Endothelial cell of umbilical vein (primary cell): ENCODE measurements at regions not wholly inside any gene's neighbourhood (a gene's known extent, or its start where the extent isn't known, plus 50 kb on each side); places are given as distances from the start of the nearest gene placed in this dataset.

ENCODE experiments used
- BruUV-seq: library from RNA; stranded (reverse); fragments of 400-500 nt; replicated peaks from 2 replicates; lab custom pipeline; 2021; lab: Mats Ljungman, UMichigan
- CTCF ChIA-PET: fragments of 300-600, 350-600 bp; sonication (Branson Sonifier 250); formaldehyde crosslinking; loops from one replicate; lab custom pipeline; 2021; ENCODE audit warnings: antibody characterized with exemption, inconsistent platforms; lab: Charles Lee
- POLR2A ChIA-PET: fragments of 300-600, 350-600 bp; sonication (Branson Sonifier 250); formaldehyde crosslinking; loops from one replicate; lab custom pipeline; 2021; ENCODE audit warnings: antibody characterized with exemption, inconsistent platforms; lab: Charles Lee
- DNase-seq: peaks from one replicate; pipeline ENCODE4 v3.0.0-alpha.2; 2011; ENCODE audit warnings: low read depth, low spot score
- FAIRE-seq: peaks from 2 replicates; lab custom pipeline; 2011; peaks lifted over from hg19 to GRCh38; lab: Jason Lieb, UNC
- H2AFZ ChIP-seq: 2 replicates; pipeline ENCODE4 v1.6.0; 2012; ENCODE audit warnings: low read depth, low read length, control low read depth, inconsistent platforms
- H3K27ac ChIP-seq: 2 replicates; pipeline ENCODE4 v1.5.1; 2011; ENCODE audit warnings: low read depth, mild to moderate bottlenecking, control low read depth, low read length, moderate library complexity; ENCODE audit not compliant: insufficient read depth
- H3K27me3 ChIP-seq, 2 experiments: 2 replicates each; pipeline versions ENCODE4 v1.6.0 to v1.6.1; 2011; ENCODE audit warnings: low read length in 2 of 2, mixed read lengths in 1 of 2; ENCODE audit not compliant: control insufficient read depth in 2 of 2, insufficient read depth in 2 of 2
- H3K36me3 ChIP-seq, 2 experiments: 2 replicates in 1 of 2; 3 replicates in 1 of 2; pipeline ENCODE4 v1.5.1; 2011; ENCODE audit warnings: low read length in 2 of 2, mild to moderate bottlenecking in 1 of 2, moderate library complexity in 1 of 2; ENCODE audit not compliant: control insufficient read depth in 2 of 2, insufficient read depth in 2 of 2; ENCODE audit errors: extremely low read depth in 1 of 2
- H3K4me1 ChIP-seq: 3 replicates; pipeline ENCODE4 v1.5.1; 2011; ENCODE audit warnings: mild to moderate bottlenecking, low read length; ENCODE audit not compliant: control insufficient read depth, insufficient read depth; ENCODE audit errors: extremely low read depth
- H3K4me2 ChIP-seq: 2 replicates; pipeline ENCODE4 v1.6.1; 2011; ENCODE audit warnings: low read length, control low read depth, mixed read lengths; ENCODE audit not compliant: insufficient read depth
- H3K4me3 ChIP-seq, 3 experiments: fragments of 200-600 bp in 1 of 3; sonication (generic), shearing (Covaris generic) in 1 of 3; replicated peaks in 1 of 3; 2 replicates each; pipeline ENCODE4 v1.5.1; 2011 to 2016; ENCODE audit warnings: control low read depth in 3 of 3, low read length in 3 of 3, mild to moderate bottlenecking in 2 of 3, inconsistent platforms in 1 of 3, low read depth in 1 of 3, moderate library complexity in 1 of 3; ENCODE audit not compliant: insufficient read depth in 1 of 3
- H3K79me2 ChIP-seq: 2 replicates; pipeline ENCODE4 v1.6.0; 2012; ENCODE audit warnings: low read length, inconsistent platforms; ENCODE audit not compliant: control insufficient read depth, insufficient read depth
- H3K9ac ChIP-seq: replicated peaks from 2 replicates; pipeline ENCODE3; 2011; ENCODE audit warnings: low read length, control low read depth; ENCODE audit not compliant: insufficient read depth; ENCODE audit errors: extremely low read depth
- H3K9me1 ChIP-seq: replicated peaks from 3 replicates; pipeline ENCODE4 v1.6.0; 2011; ENCODE audit warnings: mild to moderate bottlenecking, low read length; ENCODE audit not compliant: control insufficient read depth, insufficient read depth; ENCODE audit errors: extremely low read depth
- H3K9me3 ChIP-seq: replicated peaks from 2 replicates; pipeline ENCODE4 v1.5.1; 2012; ENCODE audit warnings: low read length, inconsistent platforms; ENCODE audit not compliant: control insufficient read depth, insufficient read depth
- H4K20me1 ChIP-seq: replicated peaks from 2 replicates; pipeline ENCODE3; 2011; ENCODE audit warnings: mild to moderate bottlenecking, low read length; ENCODE audit not compliant: control insufficient read depth, insufficient read depth; ENCODE audit errors: extremely low read depth
- EZH2 ChIP-seq: IDR thresholded peaks from 2 replicates; pipeline ENCODE4 v1.6.1; 2012; ENCODE audit warnings: borderline replicate concordance, low read depth, mild to moderate bottlenecking, moderate library complexity, low read length, inconsistent platforms; ENCODE audit not compliant: severe bottlenecking
- FOS ChIP-seq: IDR thresholded peaks from 2 replicates; pipeline ENCODE4 v1.6.1; 2011; ENCODE audit warnings: mild to moderate bottlenecking, low read length, moderate library complexity, borderline replicate concordance; ENCODE audit not compliant: insufficient read depth
- GATA2 ChIP-seq: IDR thresholded peaks from 2 replicates; pipeline ENCODE4 v1.7.0; 2011; ENCODE audit warnings: low read depth, mild to moderate bottlenecking, moderate library complexity, mixed read lengths, low read length; ENCODE audit not compliant: insufficient read length, insufficient read depth
- JUN ChIP-seq: IDR thresholded peaks from 2 replicates; pipeline ENCODE4 v1.6.1; 2011; ENCODE audit warnings: borderline replicate concordance, low read depth; ENCODE audit not compliant: insufficient read length, insufficient read depth
- MAX ChIP-seq: IDR thresholded peaks from 2 replicates; pipeline ENCODE4 v1.6.1; 2011; ENCODE audit not compliant: insufficient read depth, insufficient read length
- MYC ChIP-seq: IDR thresholded peaks from one replicate; pipeline ENCODE4 v1.6.1; 2011; ENCODE audit warnings: mild to moderate bottlenecking, low read depth, low read length
- POLR2A ChIP-seq: IDR thresholded peaks from 2 replicates; pipeline ENCODE4 v1.6.1; 2012; ENCODE audit warnings: low read depth, mild to moderate bottlenecking, control low read depth, low read length
- POLR2AphosphoS5 ChIP-seq: IDR thresholded peaks from 2 replicates; pipeline ENCODE4 v1.6.1; 2012; ENCODE audit warnings: low read depth, mild to moderate bottlenecking, control low read depth, low read length, moderate library complexity; ENCODE audit not compliant: insufficient read depth
- dilution Hi-C: fragments of 300-500 bp; cut with MboI; formaldehyde crosslinking; loops from one replicate; pipeline ENCODE4 v1.15.0; 2019; ENCODE audit warnings: low sequenced_read_pairs; ENCODE audit not compliant: extremely low pct_ligation_motif_present
- intact Hi-C: fragments of 100-400 bp; cut with micrococcal nuclease; formaldehyde crosslinking; loops from one replicate; pipeline ENCODE4 v1.10.0; 2022
- TF ChIP-seq, protein P1 (sequence below), 2 donors: IDR thresholded peaks; 1 replicate in 1 of 2; 2 replicates in 1 of 2; pipeline ENCODE4 v1.5.1; 2011; ENCODE audit warnings: low read length in 2 of 2, mild to moderate bottlenecking in 2 of 2, moderate library complexity in 2 of 2, control low read depth in 1 of 2, inconsistent platforms in 1 of 2, low read depth in 1 of 2; ENCODE audit not compliant: insufficient read depth in 1 of 2; ENCODE audit errors: extremely low read depth in 1 of 2

DNA sequence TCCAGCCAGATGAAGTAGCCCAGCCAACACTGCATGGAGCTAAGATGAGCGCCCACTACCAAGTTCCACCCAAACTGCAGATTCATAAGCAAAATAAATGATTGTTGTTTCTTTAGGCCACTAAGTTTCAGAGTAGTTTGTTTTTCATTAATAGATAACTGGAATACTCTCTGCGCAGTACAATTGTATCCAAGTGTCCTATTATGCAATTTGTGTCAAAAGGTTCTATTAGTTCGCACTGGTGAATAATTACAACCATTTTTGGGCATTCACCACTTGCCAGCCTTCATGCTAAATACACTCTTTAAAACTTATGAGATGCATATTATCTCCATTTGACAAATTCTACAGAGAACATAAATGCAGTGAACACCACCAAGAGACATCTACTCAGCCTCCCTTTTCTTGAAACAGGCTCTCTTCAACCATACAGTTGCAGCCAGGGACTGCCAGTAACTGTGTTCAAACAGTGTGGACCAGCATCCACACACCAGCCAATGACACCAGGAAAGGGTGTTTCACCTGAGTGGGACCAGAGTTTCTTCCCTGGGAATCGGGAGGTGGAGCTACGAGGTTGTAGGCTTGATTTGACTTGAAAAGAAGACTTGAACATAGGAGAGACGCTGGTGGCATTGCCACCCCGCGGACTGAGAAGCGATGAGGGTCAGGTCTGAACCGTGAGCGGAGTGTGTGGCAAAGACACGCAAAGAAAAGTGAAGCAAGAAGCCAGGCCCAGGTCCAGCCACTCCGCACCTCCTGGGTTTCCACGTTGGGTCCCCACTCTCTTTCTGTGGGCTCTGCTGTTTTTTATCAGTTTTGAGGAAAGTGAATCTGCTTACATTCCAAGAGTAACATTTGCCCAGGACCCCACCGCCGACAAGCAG is 53.0 kb upstream of the FZD10 start:
- Histone ChIP-seq H4K20me1 (no peaks in the 10 kb centered on the region), H3K9me1 (no peaks in the 10 kb centered on the region), H3K79me2 (no peaks in the 10 kb centered on the region), H3K4me2 (no peak overlapping the region), H3K4me1 (no peaks in the 10 kb centered on the region), H3K36me3 (no peaks in the 10 kb centered on the region), H3K9me3 (peaks cover 13% of the 10 kb centered on the region), H3K4me3 (no peak overlapping the region), H2AFZ (no peak overlapping the region), H3K9ac (no peak overlapping the region), H3K27ac (no peak overlapping the region), H3K27me3 (no peaks in the 10 kb centered on the region)
- dilution Hi-C loops (no loop called here), intact Hi-C loops (no loop called here)
- FAIRE-seq (no peak), DNase-seq (no peak)
- TF ChIP-seq, protein P1, sequence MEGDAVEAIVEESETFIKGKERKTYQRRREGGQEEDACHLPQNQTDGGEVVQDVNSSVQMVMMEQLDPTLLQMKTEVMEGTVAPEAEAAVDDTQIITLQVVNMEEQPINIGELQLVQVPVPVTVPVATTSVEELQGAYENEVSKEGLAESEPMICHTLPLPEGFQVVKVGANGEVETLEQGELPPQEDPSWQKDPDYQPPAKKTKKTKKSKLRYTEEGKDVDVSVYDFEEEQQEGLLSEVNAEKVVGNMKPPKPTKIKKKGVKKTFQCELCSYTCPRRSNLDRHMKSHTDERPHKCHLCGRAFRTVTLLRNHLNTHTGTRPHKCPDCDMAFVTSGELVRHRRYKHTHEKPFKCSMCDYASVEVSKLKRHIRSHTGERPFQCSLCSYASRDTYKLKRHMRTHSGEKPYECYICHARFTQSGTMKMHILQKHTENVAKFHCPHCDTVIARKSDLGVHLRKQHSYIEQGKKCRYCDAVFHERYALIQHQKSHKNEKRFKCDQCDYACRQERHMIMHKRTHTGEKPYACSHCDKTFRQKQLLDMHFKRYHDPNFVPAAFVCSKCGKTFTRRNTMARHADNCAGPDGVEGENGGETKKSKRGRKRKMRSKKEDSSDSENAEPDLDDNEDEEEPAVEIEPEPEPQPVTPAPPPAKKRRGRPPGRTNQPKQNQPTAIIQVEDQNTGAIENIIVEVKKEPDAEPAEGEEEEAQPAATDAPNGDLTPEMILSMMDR (IDR thresholded peaks at IDR 0.05; ENCODE audit: extremely low read depth in 1 of 2, insufficient read depth in 1 of 2, low read depth in 1 of 2, low read length in 2 of 2): no peak
- TF ChIP-seq MYC (no peak), POLR2A (no peak), EZH2 (no peak), GATA2 (no peak), MAX (no peak), JUN (no peak), FOS (no peak), POLR2AphosphoS5 (no peak)
- ChIA-PET CTCF (no interaction called here), POLR2A (no interaction called here)
- no TSS peak for BruUV-seq
